Stimulated activated CD4-positive, alpha-beta T cell treated with anti-CD3 and anti-CD28 coated beads, Interleukin-1b, Interleukin-23, amount 100 ng/mL, for 4 hours (primary cell): ENCODE measurements at regions not wholly inside any gene's neighbourhood (a gene's known extent, or its start where the extent isn't known, plus 50 kb on each side); places are given as distances from the start of the nearest gene placed in this dataset.

ENCODE experiments used
- DNase-seq, 2 donors: peaks; one replicate each; pipeline ENCODE4 v3.0.0-alpha.2; 2020; ENCODE audit warnings: low read depth in 2 of 2

DNA sequence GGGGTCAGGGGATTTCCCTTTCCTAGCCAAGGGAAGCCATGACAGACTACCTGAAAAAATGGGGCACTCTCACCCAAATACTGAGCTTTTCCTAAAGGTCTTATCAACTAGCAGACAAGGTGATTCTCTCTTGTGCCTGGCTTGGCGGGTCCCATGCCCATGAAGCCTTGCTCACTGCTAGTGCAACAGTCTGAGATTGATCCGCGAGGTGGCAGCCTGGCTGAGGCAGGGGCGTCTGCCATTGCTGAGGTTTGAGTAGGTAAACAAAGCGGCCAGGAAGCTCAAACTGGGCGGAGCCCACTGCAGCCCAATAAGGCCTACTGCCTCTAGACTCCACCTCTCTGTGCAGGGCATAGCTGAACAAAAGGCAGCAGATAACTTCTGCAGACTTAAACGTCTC is 152.6 kb upstream of the PMFBP1 start:
- DNase-seq = no peak

DNA sequence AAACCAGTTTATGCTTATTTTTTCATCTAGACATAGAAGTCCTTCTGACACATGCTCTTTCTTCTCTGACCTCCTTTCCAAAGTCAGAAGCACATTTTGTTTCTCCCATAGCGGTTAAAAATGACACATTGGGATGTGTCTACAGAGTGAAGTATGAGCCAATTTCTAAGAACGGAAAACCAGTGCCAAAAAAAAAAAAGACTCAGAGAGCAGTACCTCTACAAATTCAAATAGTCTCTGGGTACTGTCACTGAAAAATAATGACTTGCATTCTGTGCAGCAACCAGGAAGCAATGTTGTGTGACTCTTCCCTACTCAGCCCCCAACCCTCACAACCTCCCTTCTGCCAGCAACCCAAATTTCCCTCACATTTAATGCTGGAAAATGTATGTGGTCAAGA is 145.5 kb upstream of the PMFBP1 start:
- DNase-seq = no peak

DNA sequence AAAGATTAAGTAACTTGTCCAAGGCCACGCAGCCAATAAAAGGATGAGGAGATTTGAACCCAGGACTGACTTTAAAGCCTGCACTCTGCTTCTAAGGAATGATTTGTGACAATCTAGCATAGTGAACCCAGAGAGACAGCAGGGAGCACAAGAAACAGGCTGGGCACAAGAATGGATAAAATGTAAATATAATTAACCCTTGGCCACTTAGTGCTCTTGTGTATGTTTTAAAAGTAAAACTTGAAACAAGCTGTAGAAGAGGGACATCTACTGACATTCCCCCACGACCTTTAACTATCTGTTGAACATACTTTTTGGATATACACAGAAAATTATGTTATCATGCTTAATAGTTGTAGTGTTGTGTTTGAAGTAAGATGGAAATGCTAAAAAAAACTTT is 141.9 kb upstream of the PMFBP1 start:
- no peak for DNase-seq

DNA sequence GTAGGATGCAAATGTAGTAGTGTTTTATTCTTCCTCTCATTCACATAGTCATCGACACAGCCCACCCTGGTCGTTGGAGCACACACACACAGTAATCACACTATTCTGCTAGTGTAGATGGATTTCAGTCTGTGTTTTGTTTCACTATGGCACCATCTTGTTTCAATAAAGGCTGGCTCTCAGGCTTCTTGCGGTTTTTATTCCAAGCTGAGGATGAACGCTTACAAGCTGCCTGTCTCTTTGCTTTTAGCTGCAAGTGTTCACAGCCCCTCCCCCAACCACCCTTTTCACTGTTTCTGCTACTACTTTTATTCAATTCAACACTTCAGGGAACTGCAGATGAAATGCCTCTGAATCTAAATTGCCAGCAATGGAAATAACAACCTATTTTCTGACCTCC is 140.9 kb upstream of the PMFBP1 start:
- no peak for DNase-seq

DNA sequence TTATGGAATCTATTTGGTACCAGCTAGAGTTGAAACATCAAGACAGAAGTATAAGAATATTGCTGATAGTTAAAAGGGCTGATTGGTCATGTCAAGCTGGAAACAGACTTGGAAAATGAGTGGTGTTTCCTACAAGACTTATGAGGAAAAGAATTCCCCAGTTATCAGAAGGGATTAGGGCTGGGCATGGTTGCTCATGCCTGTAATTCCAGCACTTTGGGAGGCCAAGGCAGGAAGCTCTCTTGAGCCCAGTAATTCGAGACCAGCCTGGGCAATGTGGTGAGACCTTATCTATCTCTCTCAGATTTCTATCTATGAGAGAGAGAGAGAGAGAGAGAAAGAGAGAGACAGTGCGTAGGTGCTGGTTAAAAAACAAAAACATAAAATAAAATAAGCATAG is 139.5 kb upstream of the PMFBP1 start:
- DNase-seq = no peak

DNA sequence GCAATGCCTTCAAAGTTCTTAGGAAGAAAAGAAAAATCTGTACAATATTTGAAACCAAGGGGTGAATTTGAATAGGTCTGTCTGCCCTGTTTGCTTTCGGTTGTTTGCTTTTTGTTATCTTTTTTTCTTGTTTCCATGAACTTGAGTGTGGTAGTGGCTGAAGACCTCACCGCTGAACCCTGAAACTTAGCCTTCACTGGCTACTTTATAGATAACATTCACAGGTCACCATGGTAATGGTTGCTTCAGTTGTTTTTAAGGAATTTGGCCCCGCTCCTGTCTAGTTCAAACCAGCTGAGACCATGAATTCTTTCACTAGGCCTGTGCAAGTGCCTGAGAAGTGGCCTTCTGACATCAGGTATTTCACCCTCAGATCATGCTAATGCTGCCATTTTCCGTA is 137.0 kb upstream of the PMFBP1 start:
- DNase-seq = no peak

DNA sequence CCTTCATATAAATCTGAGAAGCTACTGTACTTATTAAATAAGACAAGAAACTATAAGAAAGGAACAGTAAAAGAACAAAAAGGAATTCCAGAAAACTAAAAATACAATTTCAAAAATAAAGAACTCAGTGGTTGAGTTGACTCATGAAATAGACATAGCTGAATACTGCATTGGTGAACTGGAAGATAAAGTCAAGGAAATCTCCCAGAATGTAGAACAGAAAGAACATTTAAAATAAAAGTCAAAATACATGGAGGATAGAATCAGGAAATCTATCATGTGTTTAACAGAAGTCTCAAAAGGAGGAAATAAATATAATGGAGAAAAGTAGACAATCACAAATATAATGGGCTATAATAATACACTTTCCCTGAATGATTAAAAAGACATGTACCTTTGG is 136.4 kb upstream of the PMFBP1 start:
- DNase-seq = no peak

DNA sequence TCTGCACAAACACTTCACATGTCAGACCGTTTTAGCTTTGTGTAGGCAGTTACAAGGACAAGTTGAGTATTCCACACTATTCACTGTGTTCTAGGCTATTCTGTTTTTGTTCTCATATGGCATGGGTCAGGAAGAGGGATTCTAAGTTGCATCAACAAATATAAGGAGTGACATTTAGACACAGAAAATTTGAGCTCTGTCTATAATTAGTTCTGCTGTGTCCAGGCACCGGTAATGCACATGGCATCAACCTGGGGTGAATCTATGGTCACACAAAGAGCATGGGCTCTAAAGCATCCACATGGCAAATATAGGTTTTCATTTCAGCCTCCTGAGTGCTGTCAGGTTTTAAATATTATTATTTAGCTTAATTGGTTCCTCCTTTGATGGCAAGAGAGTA is 130.4 kb upstream of the PMFBP1 start:
- no peak for DNase-seq

DNA sequence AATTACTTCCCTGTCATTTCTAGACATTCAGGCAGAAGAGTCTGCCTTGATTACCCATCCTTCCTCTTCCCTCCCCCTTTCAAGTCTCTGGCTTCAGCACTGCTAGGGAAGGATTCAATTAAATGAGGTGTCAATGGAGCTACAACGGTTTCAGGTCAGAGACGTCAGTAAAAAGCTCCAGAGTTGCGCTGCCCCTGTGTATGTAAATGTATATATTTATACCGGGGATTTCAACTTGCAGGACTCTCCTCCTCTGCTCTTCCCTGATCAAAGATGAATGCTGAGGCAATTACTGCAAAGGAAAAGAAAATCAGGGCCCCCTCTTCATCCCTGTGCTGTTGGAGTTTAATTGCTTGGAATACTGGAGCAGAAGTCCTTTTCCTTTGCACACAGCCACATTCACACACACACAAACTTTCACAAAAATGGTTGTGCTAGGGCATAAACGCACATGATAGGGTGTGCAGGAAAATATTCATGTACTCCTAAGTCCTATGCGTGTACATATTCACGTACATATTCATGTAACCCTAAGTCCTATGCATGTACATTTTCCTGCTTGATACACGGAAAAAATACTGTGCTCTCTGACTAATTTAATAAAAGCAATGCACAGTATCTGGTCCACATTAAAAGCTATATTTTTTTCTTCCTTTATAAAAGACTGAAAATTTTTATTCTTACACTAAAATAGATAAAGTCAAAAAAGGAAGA is 129.7 kb upstream of the PMFBP1 start:
- DNase-seq = no peak

DNA sequence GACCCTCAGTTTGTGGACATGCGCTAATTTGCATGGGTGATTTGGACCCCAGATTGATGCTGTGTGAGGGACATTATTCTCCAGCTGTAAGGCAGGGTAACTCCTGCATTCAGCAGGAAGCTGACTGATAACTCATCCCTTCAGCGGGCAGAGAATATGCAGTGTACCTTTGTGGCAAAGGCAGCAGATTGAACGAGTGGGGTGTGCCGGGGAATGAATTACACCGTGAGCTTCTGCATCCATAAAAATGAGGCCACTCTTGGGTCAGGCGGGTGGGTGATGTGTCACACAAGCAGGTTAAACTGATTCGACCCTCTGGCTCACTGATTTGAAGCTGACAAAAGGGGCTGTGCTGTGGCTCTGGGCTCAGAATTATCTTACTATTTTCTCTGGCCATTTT is 128.9 kb upstream of the PMFBP1 start:
- no peak for DNase-seq

DNA sequence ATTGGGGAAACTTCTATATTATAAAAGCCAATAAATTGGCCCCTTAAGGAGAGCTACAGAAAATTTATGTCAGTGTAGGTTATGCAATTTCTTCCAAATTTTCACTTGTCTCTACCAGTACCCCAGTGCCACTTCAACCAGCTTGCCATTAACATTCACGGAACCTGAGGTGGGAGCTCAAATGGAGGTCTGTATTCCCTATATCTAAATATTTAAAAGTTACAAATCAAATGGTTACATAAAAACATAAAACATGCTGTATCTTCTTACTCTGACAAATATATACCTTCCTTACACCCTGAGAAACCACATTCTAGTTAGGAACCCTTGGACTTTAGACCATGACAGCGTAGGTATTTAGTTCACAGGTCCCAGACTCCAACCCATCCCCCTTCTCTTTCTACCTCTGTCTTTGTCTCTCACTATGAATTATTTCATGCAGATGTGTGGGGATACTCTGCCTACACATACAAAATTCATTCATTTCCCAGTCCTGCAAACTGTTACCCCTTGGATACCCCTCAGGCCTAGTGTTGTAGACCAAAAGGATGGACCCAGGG is 127.8 kb upstream of the PMFBP1 start:
- no peak for DNase-seq

DNA sequence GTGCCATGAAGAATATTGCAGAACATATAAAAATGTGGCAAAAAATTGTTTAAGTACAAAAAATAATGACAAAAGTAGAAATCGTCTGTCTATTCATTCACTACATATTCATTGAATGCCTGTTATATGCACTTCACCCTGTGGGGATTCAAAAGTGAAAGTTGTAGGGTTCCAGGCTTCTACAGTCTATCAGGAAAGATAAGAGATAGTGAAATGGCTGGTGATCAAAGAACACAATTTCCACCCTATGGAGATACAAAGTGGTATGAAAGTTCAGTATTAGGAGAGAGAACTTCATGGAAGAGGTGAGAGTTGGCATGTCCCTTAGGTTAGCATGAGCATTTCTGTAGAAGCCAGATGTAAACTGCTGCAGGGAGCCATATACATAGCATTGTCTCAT is 127.0 kb upstream of the PMFBP1 start:
- no peak for DNase-seq

DNA sequence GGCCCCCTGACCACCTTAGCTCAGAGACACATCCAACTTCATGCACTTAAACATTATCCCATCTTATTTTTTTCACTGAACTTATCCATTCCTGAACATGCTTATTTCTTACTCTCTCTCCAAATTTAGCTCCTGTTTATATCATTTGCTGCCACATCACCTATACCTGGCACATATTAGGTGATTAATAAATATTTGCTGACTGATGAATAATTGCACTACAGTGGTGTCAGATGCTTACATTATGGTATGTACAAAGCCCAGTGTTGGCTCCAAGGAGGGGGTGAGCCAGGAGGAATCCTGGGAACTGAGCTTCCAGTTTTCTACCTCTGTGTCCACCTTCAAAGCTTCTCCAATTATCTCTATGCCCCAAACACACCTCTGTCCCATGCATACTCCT is 124.0 kb upstream of the PMFBP1 start:
- DNase-seq = no peak

DNA sequence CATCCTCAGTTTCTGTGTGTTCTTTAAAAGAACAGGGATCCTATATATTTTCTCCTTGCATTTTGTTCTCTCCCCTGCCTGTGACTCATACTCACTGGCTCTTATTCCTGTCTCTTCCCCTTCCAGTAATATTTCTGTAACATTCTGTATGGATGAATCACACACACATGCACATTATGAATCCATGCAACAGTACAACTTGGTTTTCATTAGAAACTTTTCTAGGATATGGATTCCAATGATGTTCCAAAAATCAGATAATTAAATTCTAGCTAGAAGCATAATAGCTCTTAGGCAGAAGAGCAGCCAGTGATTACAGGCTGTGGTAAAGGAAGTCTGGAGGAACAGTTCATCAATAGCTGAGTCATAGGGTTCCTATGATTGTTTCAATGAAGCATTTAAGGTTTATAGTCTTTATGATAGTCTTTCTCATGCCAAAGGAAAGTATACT is 119.6 kb upstream of the PMFBP1 start:
- DNase-seq = no peak

DNA sequence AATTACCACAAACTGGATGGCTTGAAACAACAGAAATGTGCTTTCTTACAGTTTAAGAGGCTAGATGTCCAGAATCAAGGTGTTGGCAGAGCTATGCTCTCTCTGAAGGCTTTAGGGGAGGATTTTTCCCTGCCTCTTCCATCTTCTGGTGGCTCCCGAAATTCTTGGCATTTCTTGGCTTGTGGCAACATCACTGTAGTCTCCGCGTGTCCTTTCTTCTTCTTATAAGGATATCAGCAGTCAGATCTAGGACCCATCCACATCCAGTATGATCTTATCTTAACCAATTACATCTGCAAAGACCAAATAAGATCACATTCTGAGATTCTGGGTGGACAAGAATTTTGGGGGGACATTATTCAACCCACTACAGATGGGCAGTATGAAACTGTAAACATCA is 119.2 kb upstream of the PMFBP1 start:
- no peak for DNase-seq

DNA sequence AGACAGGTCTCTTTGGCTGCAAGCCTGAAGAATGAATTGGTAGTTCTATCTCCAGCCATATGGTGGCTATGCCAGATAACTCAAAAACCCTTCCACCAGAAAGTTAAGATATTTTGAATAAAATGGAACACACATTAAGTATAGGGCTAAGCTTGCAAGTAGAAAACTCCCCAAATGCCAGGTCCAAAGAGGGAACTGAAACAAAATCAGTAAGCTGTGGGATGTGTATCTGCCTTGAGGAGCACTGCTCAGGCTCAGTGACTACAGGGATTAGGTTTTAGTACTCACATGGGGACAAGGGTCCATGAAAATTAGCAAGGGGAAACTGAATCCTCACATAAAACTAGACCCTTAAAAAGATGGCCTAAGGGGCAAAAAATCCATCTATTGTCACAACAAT is 115.7 kb upstream of the PMFBP1 start:
- no peak for DNase-seq

DNA sequence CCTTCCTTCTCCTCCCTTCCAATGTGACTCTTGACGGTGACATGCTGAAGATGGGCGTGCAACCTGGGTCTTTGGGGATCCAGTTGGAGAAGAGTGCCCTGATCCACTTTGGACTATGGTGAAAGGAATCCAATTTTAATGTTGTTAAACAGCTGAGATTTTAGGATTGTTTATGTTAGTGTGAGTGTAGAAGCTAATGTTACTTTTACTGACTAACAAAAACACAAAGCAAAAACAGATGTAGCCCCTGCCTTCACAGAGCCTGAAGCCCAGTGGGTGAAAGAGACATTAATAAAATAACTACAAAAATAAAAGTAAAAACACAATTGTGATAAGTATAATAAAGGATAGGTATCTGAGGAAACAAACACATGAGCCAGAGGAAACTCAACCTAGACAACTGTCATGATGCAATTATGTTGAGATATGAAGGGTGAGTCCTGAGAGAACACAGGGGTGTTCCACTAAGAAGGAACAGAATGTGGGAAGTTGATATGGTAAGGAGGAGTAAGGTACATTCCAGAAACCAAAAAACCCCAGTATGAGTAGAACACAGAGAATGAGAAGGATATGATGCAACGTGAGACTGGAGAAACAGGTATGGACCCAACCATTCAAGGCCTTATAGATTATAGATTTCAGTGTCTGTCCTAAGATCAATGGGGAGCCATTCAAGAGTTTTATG is 115.1 kb upstream of the PMFBP1 start:
- no peak for DNase-seq

DNA sequence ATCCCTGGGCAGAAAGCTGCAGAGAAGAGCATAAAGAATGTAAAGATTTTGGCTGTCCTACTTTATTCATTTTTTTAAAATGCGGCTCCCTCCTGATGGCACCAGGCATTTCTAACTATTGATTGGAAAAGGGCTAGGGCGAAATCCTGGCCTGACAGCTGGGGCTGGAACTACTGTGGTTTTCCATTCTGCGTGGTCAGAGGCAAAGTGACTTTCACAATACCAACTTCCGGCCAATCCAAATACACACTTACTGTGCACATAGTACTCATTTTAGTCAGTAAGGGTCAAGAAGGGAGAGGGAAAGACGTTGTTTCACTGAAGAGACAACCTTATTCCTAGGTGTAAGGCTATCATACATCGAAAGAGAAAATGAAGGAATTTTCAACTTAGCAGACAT is 113.8 kb upstream of the PMFBP1 start:
- no peak for DNase-seq

DNA sequence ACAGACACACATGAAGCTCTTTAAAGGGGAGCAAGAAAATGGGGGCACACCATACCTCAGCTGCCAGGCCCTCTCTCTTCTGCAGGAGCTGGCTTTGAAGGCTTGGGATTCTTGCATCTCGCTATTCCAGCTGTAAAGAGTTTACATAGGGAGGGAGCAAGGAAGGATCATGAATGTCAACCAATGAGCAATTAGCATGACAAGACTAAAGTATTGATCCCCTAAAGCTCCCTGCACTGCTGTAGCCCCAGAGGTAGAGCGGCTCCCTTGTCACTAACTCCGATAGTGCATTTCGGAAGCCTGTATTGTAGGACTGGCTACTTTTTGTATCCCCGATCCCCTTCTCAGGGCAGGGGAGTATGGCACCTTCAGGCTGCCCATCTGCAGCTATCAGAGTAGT is 113.4 kb upstream of the PMFBP1 start:
- no peak for DNase-seq

DNA sequence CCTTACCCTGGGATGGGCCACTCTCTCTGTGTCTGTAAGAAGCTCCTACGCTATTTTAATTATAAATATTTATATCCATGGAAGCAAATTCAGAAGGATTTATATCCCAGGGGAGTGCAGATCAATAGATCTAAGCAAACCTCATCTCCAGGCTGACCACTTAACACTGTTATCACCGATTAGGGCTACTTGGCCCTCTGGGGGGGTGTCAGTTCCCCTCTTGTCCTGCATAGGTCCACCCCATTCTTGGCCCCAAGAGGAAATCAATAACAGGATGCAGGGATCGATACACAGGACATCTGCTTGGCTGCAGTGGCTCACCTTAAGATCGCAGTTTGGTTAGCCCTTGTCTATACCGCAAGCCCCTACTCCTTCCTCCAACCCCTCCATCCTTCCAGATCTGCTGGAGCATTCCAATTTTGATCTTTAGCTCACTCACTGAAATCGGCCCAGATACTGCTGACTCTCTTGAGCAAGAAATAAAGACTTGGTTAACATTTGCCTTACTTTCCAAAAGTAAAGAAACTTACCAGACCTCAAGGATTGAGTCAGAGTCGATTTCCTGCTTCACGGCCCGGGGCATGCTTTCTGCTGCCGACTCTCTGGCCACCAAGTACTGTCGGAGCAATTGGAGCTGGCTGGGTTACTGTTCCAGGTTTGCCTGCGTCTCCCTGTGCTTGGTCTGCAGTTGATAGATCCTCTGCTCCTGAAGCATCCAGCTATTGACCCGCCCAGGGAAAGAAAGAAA is 112.3 kb upstream of the PMFBP1 start:
- no peak for DNase-seq

DNA sequence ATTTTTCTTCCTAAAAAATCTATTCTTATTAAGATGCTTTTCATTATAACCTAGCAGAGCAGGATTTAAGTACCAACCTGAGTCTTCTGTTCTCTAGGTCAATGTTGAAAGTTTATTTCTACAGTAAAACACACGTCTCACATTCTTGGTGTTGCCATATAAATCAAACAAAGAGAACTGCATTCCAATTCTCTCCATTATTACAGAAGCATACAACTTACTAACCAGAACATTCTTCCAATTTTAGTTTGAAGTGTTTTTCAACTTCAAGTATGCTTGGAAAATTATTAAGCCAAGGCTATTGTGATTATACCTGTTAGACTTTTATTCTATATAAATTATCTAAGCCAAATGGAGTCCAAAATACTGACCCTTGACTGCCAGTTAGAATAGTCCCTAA is 110.4 kb upstream of the PMFBP1 start:
- DNase-seq = no peak

DNA sequence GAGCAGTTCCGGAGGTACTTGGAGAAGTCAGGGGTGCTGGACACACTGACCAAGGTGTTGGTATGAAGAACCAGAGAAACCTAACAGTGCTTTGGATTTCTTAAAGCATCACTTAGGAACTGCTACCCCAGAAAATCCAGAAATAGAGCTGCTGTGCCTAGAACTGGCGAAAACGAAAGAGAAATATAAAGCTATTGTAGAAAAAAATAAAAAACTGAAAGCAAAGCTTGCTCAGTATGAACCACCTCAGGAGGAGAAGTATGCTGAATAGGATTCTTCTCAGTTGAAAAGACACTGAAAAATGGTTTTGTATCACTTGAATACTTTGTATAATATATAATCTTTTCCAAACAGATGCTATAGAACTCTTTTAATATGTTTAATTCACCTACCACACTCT is 106.3 kb upstream of the PMFBP1 start:
- DNase-seq = no peak

DNA sequence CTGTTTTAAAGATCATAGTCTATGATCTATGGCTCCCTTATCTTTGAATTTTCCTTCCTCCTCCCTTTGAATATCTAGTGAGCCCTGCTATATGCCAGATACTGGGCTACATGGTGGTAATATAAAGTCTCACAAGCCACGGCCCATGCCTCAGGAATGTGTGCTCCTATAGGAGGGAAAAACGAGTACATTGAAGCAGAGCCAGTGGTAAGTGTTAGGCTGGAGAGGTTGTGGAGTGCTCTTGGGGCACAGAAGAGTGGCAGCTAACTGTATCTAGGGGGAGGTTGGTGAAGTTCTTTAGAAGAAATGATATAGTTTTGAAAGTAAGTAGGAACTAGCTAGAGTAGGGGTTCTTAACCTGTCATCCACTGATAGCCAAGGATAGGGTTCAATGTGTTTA is 105.8 kb upstream of the PMFBP1 start:
- DNase-seq = no peak
